B cell (primary cell): ENCODE measurements at regions not wholly inside any gene's neighbourhood (a gene's known extent, or its start where the extent isn't known, plus 50 kb on each side); places are given as distances from the start of the nearest gene placed in this dataset.

Experiments
- EZH2 ChIP-seq: IDR thresholded peaks from 2 replicates; pipeline ENCODE4 v1.6.1; 2012; ENCODE audit warnings: borderline replicate concordance, low read depth, mild to moderate bottlenecking, moderate library complexity, low read length; ENCODE audit not compliant: insufficient read depth, poor library complexity, severe bottlenecking
- TF ChIP-seq, protein P1 (sequence below): fragments of 200-600 bp; IDR thresholded peaks from one replicate; pipeline ENCODE4 v1.8.0; 2022; ENCODE audit warnings: antibody characterized with exemption, mild to moderate bottlenecking

DNA sequence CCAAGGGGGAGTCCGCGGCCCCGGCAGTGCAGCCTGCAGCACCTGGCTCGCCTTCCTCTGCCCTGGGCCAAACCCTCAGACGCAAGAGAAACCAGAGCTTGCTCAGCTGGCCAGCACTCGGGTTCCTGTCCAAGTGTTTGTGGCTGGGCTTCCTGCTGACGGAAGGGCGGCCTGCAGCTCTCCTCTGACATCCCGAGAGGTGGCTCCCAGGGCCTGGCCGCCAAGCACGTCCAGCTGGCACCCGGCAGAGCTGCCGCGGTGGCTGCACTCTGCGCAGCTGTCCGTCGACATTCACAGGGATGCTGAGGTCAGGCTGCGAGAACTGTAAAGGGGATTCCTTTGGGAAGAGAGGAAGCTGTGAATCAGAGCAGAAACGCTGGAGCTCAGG, 85.6 kb downstream of the CPN2 start:
- TF ChIP-seq EZH2: no peak
- TF ChIP-seq, protein P1, sequence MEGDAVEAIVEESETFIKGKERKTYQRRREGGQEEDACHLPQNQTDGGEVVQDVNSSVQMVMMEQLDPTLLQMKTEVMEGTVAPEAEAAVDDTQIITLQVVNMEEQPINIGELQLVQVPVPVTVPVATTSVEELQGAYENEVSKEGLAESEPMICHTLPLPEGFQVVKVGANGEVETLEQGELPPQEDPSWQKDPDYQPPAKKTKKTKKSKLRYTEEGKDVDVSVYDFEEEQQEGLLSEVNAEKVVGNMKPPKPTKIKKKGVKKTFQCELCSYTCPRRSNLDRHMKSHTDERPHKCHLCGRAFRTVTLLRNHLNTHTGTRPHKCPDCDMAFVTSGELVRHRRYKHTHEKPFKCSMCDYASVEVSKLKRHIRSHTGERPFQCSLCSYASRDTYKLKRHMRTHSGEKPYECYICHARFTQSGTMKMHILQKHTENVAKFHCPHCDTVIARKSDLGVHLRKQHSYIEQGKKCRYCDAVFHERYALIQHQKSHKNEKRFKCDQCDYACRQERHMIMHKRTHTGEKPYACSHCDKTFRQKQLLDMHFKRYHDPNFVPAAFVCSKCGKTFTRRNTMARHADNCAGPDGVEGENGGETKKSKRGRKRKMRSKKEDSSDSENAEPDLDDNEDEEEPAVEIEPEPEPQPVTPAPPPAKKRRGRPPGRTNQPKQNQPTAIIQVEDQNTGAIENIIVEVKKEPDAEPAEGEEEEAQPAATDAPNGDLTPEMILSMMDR: no peak
